SK-N-SH treated with all-trans-retinoic acid at 6 μM for 48 hours (cell line): ENCODE measurements at regions not wholly inside any gene's neighbourhood (a gene's known extent, or its start where the extent isn't known, plus 50 kb on each side); places are given as distances from the start of the nearest gene placed in this dataset.

ENCODE experiments used
- ATAC-seq: fragments of 200-7000 bp; cut with Tn5 transposase; 3 replicates; pipeline ENCODE4 v1.9.1; 2020; ENCODE audit warnings: mild to moderate bottlenecking, moderate library complexity
- ARNTL ChIP-seq: fragments of 450-650 bp; formaldehyde crosslinking; IDR thresholded peaks from 2 replicates; pipeline ENCODE4 v1.5.0; 2020; ENCODE audit warnings: low read depth, mild to moderate bottlenecking, moderate library complexity, borderline replicate concordance
- BACH2 ChIP-seq: fragments of 250-450 bp; sonication (Bioruptor Pico); IDR thresholded peaks from 2 replicates; pipeline ENCODE4 v1.9.0; 2021; ENCODE audit warnings: mild to moderate bottlenecking, borderline replicate concordance
- CREB5 ChIP-seq: fragments of 250-450 bp; sonication (Bioruptor Pico); IDR thresholded peaks from 2 replicates; pipeline ENCODE4 v1.5.1; 2020; ENCODE audit warnings: low read depth, mild to moderate bottlenecking, moderate library complexity
- CSDC2 ChIP-seq: fragments of 250-450 bp; sonication (Bioruptor Pico); IDR thresholded peaks from 2 replicates; pipeline ENCODE4 v1.5.0; 2020; ENCODE audit warnings: mild to moderate bottlenecking, moderate library complexity
- CSRNP3 ChIP-seq: fragments of 250-450 bp; sonication (Bioruptor Pico); IDR thresholded peaks from 2 replicates; pipeline ENCODE4 v1.5.1; 2021; ENCODE audit warnings: mild to moderate bottlenecking, moderate library complexity
- ESRRG ChIP-seq: fragments of 250-450 bp; sonication (Bioruptor Pico); IDR thresholded peaks from 2 replicates; pipeline ENCODE4 v1.6.1; 2021; ENCODE audit warnings: mild to moderate bottlenecking
- GLIS3 ChIP-seq: fragments of 250-450 bp; sonication (Bioruptor Pico); IDR thresholded peaks from 2 replicates; pipeline ENCODE4 v1.5.0; 2020; ENCODE audit warnings: mild to moderate bottlenecking, moderate library complexity
- ISL1 ChIP-seq: fragments of 250-450 bp; sonication (Bioruptor Pico); IDR thresholded peaks from 2 replicates; pipeline ENCODE4 v2.1.2; 2022; ENCODE audit warnings: mild to moderate bottlenecking, moderate library complexity
- OSR1 ChIP-seq: fragments of 250-450 bp; sonication (Bioruptor Pico); IDR thresholded peaks from 2 replicates; pipeline ENCODE4 v1.8.0; 2022; ENCODE audit warnings: moderate library complexity, mild to moderate bottlenecking, inconsistent platforms
- PATZ1 ChIP-seq: fragments of 250-450 bp; sonication (Bioruptor Pico); IDR thresholded peaks from 2 replicates; pipeline ENCODE4 v1.8.0; 2020; ENCODE audit warnings: mild to moderate bottlenecking, moderate library complexity, borderline replicate concordance
- POU6F1 ChIP-seq: fragments of 250-450 bp; sonication (Bioruptor Pico); IDR thresholded peaks from 2 replicates; pipeline ENCODE4 v1.8.0; 2021; ENCODE audit warnings: low read depth, mild to moderate bottlenecking, moderate library complexity, borderline replicate concordance
- PPARA ChIP-seq: fragments of 250-450 bp; sonication (Bioruptor Pico); IDR thresholded peaks from 2 replicates; pipeline ENCODE4 v1.5.0; 2020; ENCODE audit warnings: mild to moderate bottlenecking, borderline replicate concordance
- RARB ChIP-seq: fragments of 250-450 bp; sonication (Bioruptor Pico); IDR thresholded peaks from 2 replicates; pipeline ENCODE4 v1.8.0; 2021; ENCODE audit warnings: mild to moderate bottlenecking, moderate library complexity
- TOX ChIP-seq: fragments of 250-450 bp; sonication (Bioruptor Pico); IDR thresholded peaks from 2 replicates; pipeline ENCODE4 v1.8.0; 2021; ENCODE audit warnings: mild to moderate bottlenecking, moderate library complexity, borderline replicate concordance
- ZC3H10 ChIP-seq: fragments of 250-450 bp; sonication (Bioruptor Pico); IDR thresholded peaks from 2 replicates; pipeline ENCODE4 v1.5.1; 2021; ENCODE audit warnings: mild to moderate bottlenecking, moderate library complexity
- ZFP30 ChIP-seq: fragments of 450-650 bp; formaldehyde crosslinking; IDR thresholded peaks from 2 replicates; pipeline ENCODE4 v1.5.0; 2022; ENCODE audit warnings: mild to moderate bottlenecking, moderate library complexity
- ZNF565 ChIP-seq: fragments of 450-650 bp; formaldehyde crosslinking; conservative IDR thresholded peaks from 2 replicates; pipeline ENCODE4 v1.5.0; 2020; ENCODE audit warnings: low read depth, mild to moderate bottlenecking, moderate library complexity
- ZNF8 ChIP-seq: fragments of 450-650 bp; formaldehyde crosslinking; IDR thresholded peaks from 2 replicates; pipeline ENCODE4 v1.5.0; 2020; ENCODE audit warnings: mild to moderate bottlenecking, moderate library complexity
- TF ChIP-seq, protein P1 (sequence below): fragments of 250-450 bp; sonication (Bioruptor Pico); IDR thresholded peaks from 2 replicates; pipeline ENCODE4 v1.5.0; 2020; ENCODE audit warnings: mild to moderate bottlenecking, moderate library complexity

DNA sequence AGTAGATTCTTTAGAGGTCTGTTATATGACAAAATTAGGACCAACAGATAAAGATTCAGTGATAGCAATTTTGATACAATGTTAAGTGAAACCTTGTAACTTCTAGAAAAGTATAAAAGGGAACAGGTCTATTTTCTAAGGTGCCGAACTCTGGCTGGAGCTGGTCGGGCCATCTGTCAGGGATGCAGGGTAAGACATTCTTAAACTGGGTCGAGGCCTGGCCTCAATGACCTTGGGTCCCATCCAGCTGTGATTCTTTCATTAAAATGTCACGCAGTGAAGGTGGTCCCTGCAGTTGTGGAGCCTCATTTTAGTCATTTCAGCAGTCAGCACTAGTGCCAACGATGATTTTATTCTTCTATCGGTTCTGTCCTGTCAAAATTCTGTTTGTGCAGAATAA lies 271.9 kb upstream of the SPRY2 start:
- TF ChIP-seq ZFP30 (no peak), ARNTL (CRISPR knock-in tag) (no peak), ISL1 (no peak), ESRRG (CRISPR knock-in tag) (no peak), CREB5 (CRISPR knock-in tag) (no peak), BACH2 (no peak), ZC3H10 (CRISPR knock-in tag) (no peak), GLIS3 (CRISPR knock-in tag) (no peak), ZNF565 (CRISPR knock-in tag) (no peak), RARB (no peak), POU6F1 (no peak)
- ATAC-seq: no peak

GRCh38 chr13:80611310-80611709 lies 270.4 kb upstream of the SPRY2 start:
- ATAC-seq: no peak
- no peak for TF ChIP-seq BACH2
- no peak for TF ChIP-seq CSRNP3 (CRISPR knock-in tag)
- TF ChIP-seq, protein P1, sequence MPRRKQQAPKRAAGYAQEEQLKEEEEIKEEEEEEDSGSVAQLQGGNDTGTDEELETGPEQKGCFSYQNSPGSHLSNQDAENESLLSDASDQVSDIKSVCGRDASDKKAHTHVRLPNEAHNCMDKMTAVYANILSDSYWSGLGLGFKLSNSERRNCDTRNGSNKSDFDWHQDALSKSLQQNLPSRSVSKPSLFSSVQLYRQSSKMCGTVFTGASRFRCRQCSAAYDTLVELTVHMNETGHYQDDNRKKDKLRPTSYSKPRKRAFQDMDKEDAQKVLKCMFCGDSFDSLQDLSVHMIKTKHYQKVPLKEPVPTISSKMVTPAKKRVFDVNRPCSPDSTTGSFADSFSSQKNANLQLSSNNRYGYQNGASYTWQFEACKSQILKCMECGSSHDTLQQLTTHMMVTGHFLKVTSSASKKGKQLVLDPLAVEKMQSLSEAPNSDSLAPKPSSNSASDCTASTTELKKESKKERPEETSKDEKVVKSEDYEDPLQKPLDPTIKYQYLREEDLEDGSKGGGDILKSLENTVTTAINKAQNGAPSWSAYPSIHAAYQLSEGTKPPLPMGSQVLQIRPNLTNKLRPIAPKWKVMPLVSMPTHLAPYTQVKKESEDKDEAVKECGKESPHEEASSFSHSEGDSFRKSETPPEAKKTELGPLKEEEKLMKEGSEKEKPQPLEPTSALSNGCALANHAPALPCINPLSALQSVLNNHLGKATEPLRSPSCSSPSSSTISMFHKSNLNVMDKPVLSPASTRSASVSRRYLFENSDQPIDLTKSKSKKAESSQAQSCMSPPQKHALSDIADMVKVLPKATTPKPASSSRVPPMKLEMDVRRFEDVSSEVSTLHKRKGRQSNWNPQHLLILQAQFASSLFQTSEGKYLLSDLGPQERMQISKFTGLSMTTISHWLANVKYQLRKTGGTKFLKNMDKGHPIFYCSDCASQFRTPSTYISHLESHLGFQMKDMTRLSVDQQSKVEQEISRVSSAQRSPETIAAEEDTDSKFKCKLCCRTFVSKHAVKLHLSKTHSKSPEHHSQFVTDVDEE (CRISPR knock-in tag): no peak
- no peak for TF ChIP-seq ARNTL (CRISPR knock-in tag)
- no peak for TF ChIP-seq ISL1
- no peak for TF ChIP-seq POU6F1
- TF ChIP-seq ZNF8 (CRISPR knock-in tag): no peak
- TF ChIP-seq CREB5 (CRISPR knock-in tag): no peak
- no peak for TF ChIP-seq TOX (CRISPR knock-in tag)
- TF ChIP-seq RARB: no peak
- TF ChIP-seq, all 23 proteins: peak for 0

DNA sequence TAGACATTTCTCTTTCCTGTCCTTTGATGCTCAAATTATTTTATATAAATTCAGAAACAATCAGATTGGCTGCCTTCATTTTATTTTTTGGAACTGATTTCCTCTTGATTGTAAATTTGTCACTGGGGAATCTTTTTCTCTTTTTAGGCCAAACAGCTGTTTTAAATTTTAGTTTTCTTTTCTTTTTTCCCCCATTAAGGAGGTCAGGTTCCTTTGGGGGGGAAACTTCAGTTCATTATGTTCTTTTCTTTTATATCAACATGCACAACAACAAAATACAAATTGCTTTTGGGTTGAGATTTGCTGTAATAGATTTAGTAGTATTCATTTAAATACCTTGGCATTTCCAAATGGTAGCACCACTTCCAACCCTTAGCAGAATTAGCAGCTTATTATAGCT lies 264.8 kb upstream of the SPRY2 start:
- TF ChIP-seq GLIS3 (CRISPR knock-in tag) (no peak), ISL1 (no peak), CSDC2 (CRISPR knock-in tag) (no peak), PATZ1 (CRISPR knock-in tag) (no peak), ZNF8 (CRISPR knock-in tag) (no peak), PPARA (CRISPR knock-in tag) (no peak), ARNTL (CRISPR knock-in tag) (no peak), OSR1 (no peak)
- TF ChIP-seq, all 23 proteins: peak for 0
- no peak for ATAC-seq
